Ishikawa (cell line): ENCODE measurements at regions not wholly inside any gene's neighbourhood (a gene's known extent, or its start where the extent isn't known, plus 50 kb on each side); places are given as distances from the start of the nearest gene placed in this dataset.

ENCODE experiments used
- CEBPB ChIP-seq: IDR thresholded peaks from 2 replicates; pipeline ENCODE4 v1.6.1; 2012
- CREB1 ChIP-seq: IDR thresholded peaks from 2 replicates; pipeline ENCODE4 v1.6.1; 2012; ENCODE audit warnings: low read depth
- EGR1 ChIP-seq: IDR thresholded peaks from 2 replicates; pipeline ENCODE4 v1.6.1; 2012
- EP300 ChIP-seq: IDR thresholded peaks from 2 replicates; pipeline ENCODE4 v1.6.1; 2012; ENCODE audit warnings: borderline replicate concordance
- FOXM1 ChIP-seq: IDR thresholded peaks from 2 replicates; pipeline ENCODE4 v1.6.1; 2012; ENCODE audit warnings: low read depth, borderline replicate concordance
- MAX ChIP-seq: IDR thresholded peaks from 2 replicates; pipeline ENCODE4 v1.6.1; 2012
- NFIC ChIP-seq: IDR thresholded peaks from 2 replicates; pipeline ENCODE4 v1.6.1; 2012
- RAD21 ChIP-seq: IDR thresholded peaks from 2 replicates; pipeline ENCODE4 v1.6.1; 2012; ENCODE audit warnings: low read depth
- TAF1 ChIP-seq: IDR thresholded peaks from 2 replicates; pipeline ENCODE4 v1.6.1; 2012; ENCODE audit warnings: low read depth, mild to moderate bottlenecking
- TCF12 ChIP-seq: IDR thresholded peaks from 2 replicates; pipeline ENCODE4 v1.6.1; 2012; ENCODE audit warnings: low read depth
- TEAD4 ChIP-seq: IDR thresholded peaks from 2 replicates; pipeline ENCODE4 v1.6.1; 2012
- USF1 ChIP-seq: IDR thresholded peaks from 2 replicates; pipeline ENCODE4 v1.6.1; 2012
- YY1 ChIP-seq: IDR thresholded peaks from 2 replicates; pipeline ENCODE4 v1.6.1; 2012; ENCODE audit warnings: low read depth
- ZBTB7A ChIP-seq: IDR thresholded peaks from 2 replicates; pipeline ENCODE4 v1.6.1; 2012; ENCODE audit warnings: low read depth
- TF ChIP-seq, protein P1 (sequence below): IDR thresholded peaks from 2 replicates; pipeline ENCODE4 v1.6.1; 2012; ENCODE audit warnings: low read depth, mild to moderate bottlenecking

DNA sequence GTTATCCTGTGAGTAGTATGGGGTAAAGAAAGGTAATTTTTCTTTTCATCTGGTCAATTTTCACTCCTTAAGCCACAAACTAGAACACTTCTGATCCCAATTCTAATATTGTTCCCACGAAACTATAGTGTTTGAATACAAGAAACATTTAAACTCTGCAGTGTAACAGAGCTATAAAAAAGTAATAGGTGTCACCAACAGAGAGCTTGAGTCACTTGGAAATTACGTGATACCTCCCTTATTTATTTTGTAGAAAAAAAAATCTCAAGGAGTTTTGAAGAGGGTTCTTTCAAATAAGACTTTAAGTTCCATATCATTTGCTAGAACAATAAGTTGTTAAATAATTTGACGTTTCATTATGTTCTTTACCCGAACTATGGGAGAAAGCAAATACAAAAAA, 959.4 kb downstream of the JRKL start:
- no peak for TF ChIP-seq USF1
- no peak for TF ChIP-seq TCF12
- TF ChIP-seq, protein P1, sequence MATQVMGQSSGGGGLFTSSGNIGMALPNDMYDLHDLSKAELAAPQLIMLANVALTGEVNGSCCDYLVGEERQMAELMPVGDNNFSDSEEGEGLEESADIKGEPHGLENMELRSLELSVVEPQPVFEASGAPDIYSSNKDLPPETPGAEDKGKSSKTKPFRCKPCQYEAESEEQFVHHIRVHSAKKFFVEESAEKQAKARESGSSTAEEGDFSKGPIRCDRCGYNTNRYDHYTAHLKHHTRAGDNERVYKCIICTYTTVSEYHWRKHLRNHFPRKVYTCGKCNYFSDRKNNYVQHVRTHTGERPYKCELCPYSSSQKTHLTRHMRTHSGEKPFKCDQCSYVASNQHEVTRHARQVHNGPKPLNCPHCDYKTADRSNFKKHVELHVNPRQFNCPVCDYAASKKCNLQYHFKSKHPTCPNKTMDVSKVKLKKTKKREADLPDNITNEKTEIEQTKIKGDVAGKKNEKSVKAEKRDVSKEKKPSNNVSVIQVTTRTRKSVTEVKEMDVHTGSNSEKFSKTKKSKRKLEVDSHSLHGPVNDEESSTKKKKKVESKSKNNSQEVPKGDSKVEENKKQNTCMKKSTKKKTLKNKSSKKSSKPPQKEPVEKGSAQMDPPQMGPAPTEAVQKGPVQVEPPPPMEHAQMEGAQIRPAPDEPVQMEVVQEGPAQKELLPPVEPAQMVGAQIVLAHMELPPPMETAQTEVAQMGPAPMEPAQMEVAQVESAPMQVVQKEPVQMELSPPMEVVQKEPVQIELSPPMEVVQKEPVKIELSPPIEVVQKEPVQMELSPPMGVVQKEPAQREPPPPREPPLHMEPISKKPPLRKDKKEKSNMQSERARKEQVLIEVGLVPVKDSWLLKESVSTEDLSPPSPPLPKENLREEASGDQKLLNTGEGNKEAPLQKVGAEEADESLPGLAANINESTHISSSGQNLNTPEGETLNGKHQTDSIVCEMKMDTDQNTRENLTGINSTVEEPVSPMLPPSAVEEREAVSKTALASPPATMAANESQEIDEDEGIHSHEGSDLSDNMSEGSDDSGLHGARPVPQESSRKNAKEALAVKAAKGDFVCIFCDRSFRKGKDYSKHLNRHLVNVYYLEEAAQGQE, result no peak
- no peak for TF ChIP-seq NFIC
- TF ChIP-seq RAD21, result no peak
- TF ChIP-seq TAF1, result no peak
- TF ChIP-seq MAX, result no peak
- TF ChIP-seq YY1, result no peak
- no peak for TF ChIP-seq EGR1

DNA sequence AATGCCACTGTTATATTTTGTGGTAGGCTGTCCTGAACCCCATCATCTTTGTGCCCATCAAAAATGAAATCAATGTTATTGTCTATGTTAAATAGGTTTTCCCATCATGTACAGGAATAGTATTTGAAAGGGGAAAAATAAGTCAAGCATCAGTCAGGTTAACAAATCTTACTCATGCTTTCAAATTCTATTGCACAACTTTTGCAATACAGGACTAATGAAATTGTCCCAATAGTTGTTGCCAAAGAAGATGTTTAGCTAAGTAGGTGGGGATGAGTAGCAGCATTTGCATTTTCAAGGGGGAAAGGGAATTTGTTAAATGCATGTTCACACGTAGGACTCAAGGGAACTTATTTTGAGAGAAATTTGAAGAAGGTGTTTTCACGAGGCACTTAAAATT, 962.1 kb downstream of the JRKL start:
- TF ChIP-seq USF1 (no peak), RAD21 (no peak), MAX (no peak), FOXM1 (no peak), YY1 (no peak), CEBPB (no peak), EP300 (no peak)
- TF ChIP-seq, protein P1, result no peak

DNA sequence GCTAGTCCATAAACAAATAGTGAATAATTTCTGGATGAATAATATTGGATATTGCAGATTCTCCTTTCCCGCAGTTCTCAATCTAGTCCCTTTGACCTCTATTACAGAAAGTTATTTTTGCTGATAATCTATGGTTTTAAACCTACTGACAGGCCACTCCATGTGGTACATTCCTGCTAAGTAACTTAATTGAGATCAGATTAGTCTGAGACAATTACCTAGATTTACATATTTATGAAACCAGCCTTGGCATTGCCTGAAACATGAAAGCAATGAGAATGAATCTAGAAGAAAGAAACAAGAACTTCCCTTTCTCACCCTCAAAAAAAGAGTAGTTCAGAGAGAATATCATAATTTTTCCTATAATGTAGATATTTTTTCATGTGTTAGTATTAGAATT, 964.2 kb downstream of the JRKL start:
- no peak for TF ChIP-seq FOXM1

- TF ChIP-seq FOXM1 (no peak), TEAD4 (no peak), CREB1 (no peak), RAD21 (no peak), CEBPB (no peak)
Observed at GRCh38 chr11:97354576-97354975, 964.8 kb downstream of the JRKL start.

- TF ChIP-seq FOXM1 (no peak), USF1 (no peak), NFIC (no peak), TCF12 (no peak), EP300 (no peak), YY1 (no peak), CEBPB (no peak), TEAD4 (no peak), ZBTB7A (no peak)
Observed at GRCh38 chr11:97355230-97355629, 965.4 kb downstream of the JRKL start.

DNA sequence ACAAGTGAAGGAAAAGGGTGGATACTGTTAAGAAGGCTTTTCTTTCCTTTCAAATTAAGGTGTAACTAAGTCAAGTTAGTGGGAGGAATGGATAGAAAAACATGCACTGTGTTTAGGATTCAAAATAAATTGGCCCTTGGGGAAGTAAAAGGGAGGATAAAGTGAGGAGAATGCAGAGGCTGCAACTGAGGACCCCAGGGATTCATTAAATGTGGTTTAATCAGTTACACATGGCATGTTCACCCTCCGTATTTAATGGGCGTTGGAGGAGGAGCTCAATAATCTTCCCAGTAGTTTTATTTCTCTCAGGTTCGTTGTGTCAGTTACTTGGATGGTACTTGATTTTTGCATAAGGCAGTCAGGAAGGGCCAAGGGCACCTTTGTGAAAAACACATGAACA, 966.3 kb downstream of the JRKL start:
- TF ChIP-seq EP300 (no peak), USF1 (no peak), YY1 (no peak)

DNA sequence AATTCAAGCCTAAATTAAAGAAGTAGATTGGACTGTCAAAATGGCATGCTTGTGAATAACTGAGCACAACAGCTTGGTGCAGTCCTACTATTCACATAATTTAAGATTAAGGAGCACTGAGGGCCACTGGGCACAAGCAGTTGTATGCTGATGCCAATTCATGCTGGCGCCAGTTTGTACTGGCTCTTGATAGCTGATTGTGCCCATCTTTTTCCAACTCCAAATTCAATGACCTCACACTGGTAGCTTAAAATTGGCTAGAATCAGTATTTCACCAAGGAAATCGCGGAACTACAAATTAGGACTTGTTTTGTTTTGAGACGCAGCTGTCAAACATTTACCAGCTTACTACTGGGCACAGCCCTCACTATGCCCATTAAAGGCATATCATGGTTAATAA, 969.2 kb downstream of the JRKL start:
- TF ChIP-seq ZBTB7A (no peak), MAX (no peak), CREB1 (no peak), EGR1 (no peak), USF1 (no peak), TAF1 (no peak), NFIC (no peak), FOXM1 (no peak), EP300 (no peak), CEBPB (no peak), RAD21 (no peak), TCF12 (no peak), YY1 (no peak), TEAD4 (no peak)
- TF ChIP-seq, protein P1, result no peak
